Right cardiac atrium (tissue), 5 donors: ENCODE measurements at regions not wholly inside any gene's neighbourhood (a gene's known extent, or its start where the extent isn't known, plus 50 kb on each side); places are given as distances from the start of the nearest gene placed in this dataset.
"Not testable (repeated sequence)": the region's sequence is repeated elsewhere in the genome, so short reads cannot be mapped to it uniquely, and the experiment has no call there.

ENCODE experiments used
- ATAC-seq, 2 donors: fragments of 200-7000 bp; cut with Tn5 transposase; one replicate each; pipeline versions ENCODE4 v1.8.0 to v1.9.1; 2020; ENCODE audit warnings: moderate library complexity in 2 of 2, mild to moderate bottlenecking in 1 of 2
- DNase-seq, 3 donors: peaks; one replicate each; pipeline ENCODE4 v3.0.0-alpha.2; 2020
- H3K27ac ChIP-seq: one replicate; pipeline ENCODE4 v1.5.1; 2013; ENCODE audit warnings: mild to moderate bottlenecking, low read length, control low read depth, moderate library complexity
- H3K27me3 ChIP-seq: one replicate; pipeline ENCODE4 v1.6.1; 2013; ENCODE audit not compliant: control insufficient read depth, insufficient read depth
- H3K4me1 ChIP-seq: one replicate; pipeline ENCODE4 v1.6.1; 2013; ENCODE audit warnings: low read length; ENCODE audit not compliant: control insufficient read depth, insufficient read depth
- H3K4me3 ChIP-seq: one replicate; pipeline ENCODE4 v1.5.1; 2013; ENCODE audit warnings: low read length, control low read depth
- H3K9me3 ChIP-seq: one replicate; pipeline ENCODE4 v1.6.1; 2013; ENCODE audit warnings: low read length; ENCODE audit not compliant: control insufficient read depth
- WGBS: extraction: QIAGEN DNeasy Blood & Tissue Kit; methylation state at CpG from one replicate; pipeline ENCODE4 v1.1.7; 2013; 5-methylcytosine and 5-hydroxymethylcytosine counted together
- intact Hi-C, 4 donors: fragments of 100-400 bp; cut with DNase I; formaldehyde crosslinking; loops; one replicate each; pipeline versions ENCODE4 v1.11.0 to v1.14.0; 2022 to 2023
- donor health status: healthy with polysubstance abuse.
- donor health status: DM: no; HTN: yes; CAD: no.
- donor health status: DM: no; HTN: no; CAD: no.
- donor health status: DM: no; HTN: yes; CAD: no; lungs with severe emphysema.
- donor health status: DM: yes; HTN: yes; CAD: no.

DNA sequence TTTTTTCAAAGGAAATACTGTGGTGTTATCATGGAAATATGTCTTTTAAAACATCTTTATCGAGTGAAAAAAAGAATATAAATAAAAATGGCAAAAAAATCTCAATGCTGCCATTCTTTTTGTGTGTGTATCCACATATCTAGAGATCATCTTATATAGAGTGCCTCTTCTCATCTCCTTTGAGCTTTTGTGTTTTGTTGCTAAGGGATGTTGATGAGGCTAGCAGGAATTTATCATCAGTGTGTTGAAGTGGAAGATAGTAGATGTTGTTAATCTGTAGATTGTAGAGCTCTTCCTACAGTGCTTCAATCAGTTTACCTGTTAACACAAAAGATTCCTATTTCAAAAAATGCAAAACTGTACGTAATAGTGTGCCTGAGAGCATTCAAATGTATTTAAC, 1738.0 kb upstream of the SEL1L start:
- H3K27ac ChIP-seq = no peak overlapping the region
- no peaks in the 10 kb centered on the region for H3K9me3 ChIP-seq
- H3K27me3 ChIP-seq = no peaks in the 10 kb centered on the region
- H3K4me3 ChIP-seq = no peak overlapping the region
- no peak for ATAC-seq
- no peaks in the 10 kb centered on the region for H3K4me1 ChIP-seq
- no peak for DNase-seq
- 69% methylated on average over 2 of the region's 2 CpGs for WGBS
- intact Hi-C loops = no loop called here

DNA sequence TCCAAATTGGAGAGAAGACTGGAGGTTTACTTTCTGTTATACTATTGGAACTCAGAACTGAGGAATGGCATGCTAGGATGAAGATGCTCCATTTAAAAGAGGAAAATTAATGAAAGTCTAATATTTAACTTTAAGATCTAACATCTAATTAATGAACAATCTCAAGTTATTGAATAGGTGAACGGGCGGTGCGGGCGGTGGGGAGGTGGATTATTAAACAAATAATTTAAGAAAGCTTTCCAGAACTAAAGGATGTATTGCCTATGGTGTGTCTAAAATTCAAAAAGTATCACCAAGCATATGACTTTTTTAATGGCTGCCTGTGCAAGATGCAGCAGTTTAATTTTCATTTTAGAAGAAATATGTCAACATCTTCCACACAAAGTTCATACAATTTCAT, 1747.1 kb upstream of the SEL1L start:
- Histone ChIP-seq H3K9me3 (no peaks in the 10 kb centered on the region), H3K27me3 (no peaks in the 10 kb centered on the region), H3K4me3 (no peak overlapping the region), H3K4me1 (no peaks in the 10 kb centered on the region), H3K27ac (no peak overlapping the region)
- intact Hi-C loops = no loop called here
- DNase-seq = no peak
- 96% methylated on average over 4 of the region's 4 CpGs for whole genome bisulfite sequencing
- ATAC-seq = no peak

DNA sequence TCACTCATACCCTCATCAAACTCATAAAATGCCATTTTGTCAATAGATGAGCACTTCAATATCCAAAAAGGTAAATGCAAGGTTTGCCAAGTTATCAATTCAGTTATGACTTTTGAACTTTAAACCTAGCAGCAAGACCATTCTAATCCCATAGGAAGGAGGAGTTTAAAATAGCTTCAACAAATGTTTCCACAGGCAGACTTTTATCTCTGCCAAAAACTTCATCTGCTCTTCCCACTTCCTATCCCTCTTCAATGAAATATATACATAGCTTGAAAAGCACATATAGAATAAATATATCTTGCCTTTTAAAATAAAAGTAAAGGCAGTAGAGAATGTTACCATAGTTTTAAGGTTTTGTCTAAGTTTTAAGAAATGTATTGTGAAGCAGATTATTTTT, 1749.1 kb upstream of the SEL1L start:
- no peak overlapping the region for H3K27ac ChIP-seq
- ATAC-seq (no peak), DNase-seq (no peak)
- H3K4me3 ChIP-seq = no peak overlapping the region
- no peaks in the 10 kb centered on the region for H3K4me1 ChIP-seq
- no peaks in the 10 kb centered on the region for H3K27me3 ChIP-seq
- no peaks in the 10 kb centered on the region for H3K9me3 ChIP-seq
- intact Hi-C loops = no loop called here

GRCh38 chr14:83287300-83287699, 1753.6 kb upstream of the SEL1L start:
- no peak overlapping the region for H3K4me3 ChIP-seq
- H3K9me3 ChIP-seq = no peaks in the 10 kb centered on the region
- intact Hi-C loops = no loop called here
- WGBS = 74% methylated on average over 2 of the region's 2 CpGs
- no peaks in the 10 kb centered on the region for H3K4me1 ChIP-seq
- DNase-seq (no peak), ATAC-seq (no peak)
- no peaks in the 10 kb centered on the region for H3K27me3 ChIP-seq
- H3K27ac ChIP-seq = no peak overlapping the region

DNA sequence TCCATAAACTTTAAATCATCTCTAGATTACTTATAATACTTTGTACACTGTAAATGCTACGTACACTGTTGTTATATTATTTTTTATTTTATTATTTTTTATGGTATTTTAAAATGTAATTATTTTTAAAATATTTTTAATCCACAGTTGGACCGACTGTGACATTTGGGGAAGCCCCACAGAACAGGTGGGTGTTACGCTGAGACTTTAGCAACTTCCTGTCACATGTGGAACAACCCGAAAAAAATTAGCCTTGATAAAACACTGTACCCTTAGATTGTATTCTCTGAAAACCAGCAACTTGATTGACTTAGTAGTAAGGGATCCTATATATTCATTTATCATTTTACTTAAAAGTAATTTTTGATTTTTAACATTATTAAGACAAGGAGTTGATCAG, 1755.7 kb upstream of the SEL1L start:
- intact Hi-C loops = no loop called here

GRCh38 chr14:83289896-83290295, 1756.2 kb upstream of the SEL1L start:
- ATAC-seq = no peak
- no peak overlapping the region for H3K4me3 ChIP-seq
- intact Hi-C loops = no loop called here
- H3K27me3 ChIP-seq = no peaks in the 10 kb centered on the region
- no peaks in the 10 kb centered on the region for H3K9me3 ChIP-seq
- H3K4me1 ChIP-seq = no peaks in the 10 kb centered on the region
- WGBS = 82% methylated on average over 1 of the region's 1 CpG
- DNase-seq = no peak
- H3K27ac ChIP-seq = no peak overlapping the region

More for the DNA sequence above, 1755.7 kb upstream of the SEL1L start:
- H3K4me3 ChIP-seq = no peak overlapping the region
- H3K9me3 ChIP-seq = no peaks in the 10 kb centered on the region
- DNase-seq (no peak), ATAC-seq (no peak)
- H3K27ac ChIP-seq = no peak overlapping the region
- H3K27me3 ChIP-seq = no peaks in the 10 kb centered on the region
- H3K4me1 ChIP-seq = no peaks in the 10 kb centered on the region
- WGBS = 71% methylated on average over 4 of the region's 4 CpGs

DNA sequence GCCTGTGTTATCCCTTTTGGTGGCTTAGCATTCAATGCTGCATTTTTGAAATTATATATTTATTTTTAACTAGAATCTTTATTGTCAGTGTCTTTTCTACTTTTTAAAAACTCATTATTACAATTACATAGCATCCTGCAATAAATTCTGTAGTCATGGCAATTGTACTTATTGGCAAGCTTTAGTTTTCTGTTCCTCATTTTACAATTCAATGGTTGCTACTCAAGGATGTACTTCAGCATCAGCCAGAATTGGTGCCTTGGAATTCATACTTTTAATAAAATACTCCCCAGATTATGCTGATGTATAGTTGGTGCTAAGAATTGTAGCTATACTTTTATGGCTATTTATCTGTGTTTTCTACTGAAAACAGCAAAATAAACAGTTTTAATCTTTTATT, 1756.8 kb upstream of the SEL1L start:
- intact Hi-C loops = no loop called here
- no peak for ATAC-seq
- no peaks in the 10 kb centered on the region for H3K27me3 ChIP-seq

GRCh38 chr14:83291714-83292113, 1758.1 kb upstream of the SEL1L start:
- H3K4me3 ChIP-seq = no peak overlapping the region

More for the DNA sequence above, 1756.8 kb upstream of the SEL1L start:
- Histone ChIP-seq H3K4me1 (no peaks in the 10 kb centered on the region), H3K9me3 (no peaks in the 10 kb centered on the region), H3K4me3 (no peak overlapping the region), H3K27ac (no peak overlapping the region)
- no peak for DNase-seq

GRCh38 chr14:83294941-83295340, 1761.3 kb upstream of the SEL1L start:
- Histone ChIP-seq H3K9me3 (no peaks in the 10 kb centered on the region), H3K4me3 (no peak overlapping the region), H3K4me1 (no peaks in the 10 kb centered on the region), H3K27ac (no peak overlapping the region), H3K27me3 (no peaks in the 10 kb centered on the region)
- no peak for ATAC-seq
- no peak for DNase-seq
- intact Hi-C loops = no loop called here
- WGBS = 32% methylated on average over 1 of the region's 1 CpG

More at GRCh38 chr14:83291714-83292113, 1758.1 kb upstream of the SEL1L start:
- WGBS = 54% methylated on average over 1 of the region's 1 CpG
- Histone ChIP-seq H3K9me3 (no peaks in the 10 kb centered on the region), H3K27me3 (no peaks in the 10 kb centered on the region), H3K27ac (no peak overlapping the region), H3K4me1 (no peaks in the 10 kb centered on the region)
- no peak for DNase-seq
- ATAC-seq = no peak
- intact Hi-C loops = no loop called here

DNA sequence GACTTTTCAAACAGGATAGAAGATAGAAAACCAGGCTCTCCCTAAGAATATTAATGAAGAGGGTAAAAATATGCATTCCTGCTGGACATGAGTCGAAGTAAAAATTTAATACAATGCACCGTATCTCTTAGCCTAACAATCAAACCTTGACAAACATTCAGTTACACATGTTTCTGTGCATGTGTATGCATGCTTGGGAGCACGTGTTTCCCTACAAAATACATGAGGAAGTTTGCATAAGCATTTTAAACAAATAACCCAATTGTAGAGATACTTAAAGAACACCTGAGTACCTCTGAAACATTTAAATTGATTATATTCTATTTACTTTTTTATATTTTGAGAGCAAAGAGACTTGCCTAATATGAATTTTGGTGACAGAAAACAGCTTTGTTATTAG, 1763.7 kb upstream of the SEL1L start:
- no peaks in the 10 kb centered on the region for H3K9me3 ChIP-seq
- H3K27ac ChIP-seq = no peak overlapping the region
- no peak for DNase-seq
- H3K27me3 ChIP-seq = no peaks in the 10 kb centered on the region
- no peaks in the 10 kb centered on the region for H3K4me1 ChIP-seq
- intact Hi-C loops = no loop called here
- H3K4me3 ChIP-seq = no peak overlapping the region
- no peak for ATAC-seq
- 87% methylated on average over 3 of the region's 3 CpGs for WGBS

DNA sequence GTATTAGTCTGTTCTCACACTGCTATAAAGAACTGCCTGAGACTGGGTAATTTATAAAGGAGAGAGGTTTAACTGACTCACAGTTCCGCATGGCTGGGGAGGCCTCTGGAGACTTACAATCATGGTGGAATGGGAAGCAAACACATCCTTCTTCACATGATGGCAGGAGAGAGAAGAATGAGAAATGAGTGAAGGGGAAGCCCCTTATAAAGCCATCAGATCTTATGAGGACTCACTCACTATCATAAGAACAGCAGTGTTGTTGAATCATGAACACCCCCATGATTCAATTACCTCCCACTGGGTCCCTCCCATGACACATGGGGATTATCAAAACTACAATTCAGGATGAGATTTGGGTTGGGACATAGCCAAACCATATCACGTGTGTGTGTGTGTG, 1764.4 kb upstream of the SEL1L start:
- WGBS = 75% methylated on average over 2 of the region's 2 CpGs
- intact Hi-C loops, DNase-seq, H3K27me3 ChIP-seq, H3K9me3 ChIP-seq, H3K27ac ChIP-seq, ATAC-seq, H3K4me3 ChIP-seq, H3K4me1 ChIP-seq: not testable (repeated sequence)

- 40% methylated on average over 1 of the region's 1 CpG for WGBS
These were observed 1766.9 kb upstream of the SEL1L start for GRCh38 chr14:83300476-83301064.

More at GRCh38 chr14:83300476-83301064, 1766.9 kb upstream of the SEL1L start:
- H3K27me3 ChIP-seq = no peaks in the 10 kb centered on the region
- intact Hi-C loops = no loop called here
- DNase-seq = no peak
- no peaks in the 10 kb centered on the region for H3K4me1 ChIP-seq
- ATAC-seq = no peak
- H3K4me3 ChIP-seq = no peak overlapping the region
- H3K27ac ChIP-seq = no peak overlapping the region
- no peaks in the 10 kb centered on the region for H3K9me3 ChIP-seq
